Endothelial cell of umbilical vein (primary cell): ENCODE measurements at regions not wholly inside any gene's neighbourhood (a gene's known extent, or its start where the extent isn't known, plus 50 kb on each side); places are given as distances from the start of the nearest gene placed in this dataset.

Experiments
- BruUV-seq: library from RNA; stranded (reverse); fragments of 400-500 nt; replicated peaks from 2 replicates; lab custom pipeline; 2021; lab: Mats Ljungman, UMichigan
- CTCF ChIA-PET: fragments of 300-600, 350-600 bp; sonication (Branson Sonifier 250); formaldehyde crosslinking; loops from one replicate; lab custom pipeline; 2021; ENCODE audit warnings: antibody characterized with exemption, inconsistent platforms; lab: Charles Lee
- POLR2A ChIA-PET: fragments of 300-600, 350-600 bp; sonication (Branson Sonifier 250); formaldehyde crosslinking; loops from one replicate; lab custom pipeline; 2021; ENCODE audit warnings: antibody characterized with exemption, inconsistent platforms; lab: Charles Lee
- DNase-seq: peaks from one replicate; pipeline ENCODE4 v3.0.0-alpha.2; 2011; ENCODE audit warnings: low read depth, low spot score
- FAIRE-seq: peaks from 2 replicates; lab custom pipeline; 2011; peaks lifted over from hg19 to GRCh38; lab: Jason Lieb, UNC
- H2AFZ ChIP-seq: 2 replicates; pipeline ENCODE4 v1.6.0; 2012; ENCODE audit warnings: low read depth, low read length, control low read depth, inconsistent platforms
- H3K27ac ChIP-seq: 2 replicates; pipeline ENCODE4 v1.5.1; 2011; ENCODE audit warnings: low read depth, mild to moderate bottlenecking, control low read depth, low read length, moderate library complexity; ENCODE audit not compliant: insufficient read depth
- H3K27me3 ChIP-seq, 2 experiments: 2 replicates each; pipeline versions ENCODE4 v1.6.0 to v1.6.1; 2011; ENCODE audit warnings: low read length in 2 of 2, mixed read lengths in 1 of 2; ENCODE audit not compliant: control insufficient read depth in 2 of 2, insufficient read depth in 2 of 2
- H3K36me3 ChIP-seq, 2 experiments: 2 replicates in 1 of 2; 3 replicates in 1 of 2; pipeline ENCODE4 v1.5.1; 2011; ENCODE audit warnings: low read length in 2 of 2, mild to moderate bottlenecking in 1 of 2, moderate library complexity in 1 of 2; ENCODE audit not compliant: control insufficient read depth in 2 of 2, insufficient read depth in 2 of 2; ENCODE audit errors: extremely low read depth in 1 of 2
- H3K4me1 ChIP-seq: 3 replicates; pipeline ENCODE4 v1.5.1; 2011; ENCODE audit warnings: mild to moderate bottlenecking, low read length; ENCODE audit not compliant: control insufficient read depth, insufficient read depth; ENCODE audit errors: extremely low read depth
- H3K4me2 ChIP-seq: 2 replicates; pipeline ENCODE4 v1.6.1; 2011; ENCODE audit warnings: low read length, control low read depth, mixed read lengths; ENCODE audit not compliant: insufficient read depth
- H3K4me3 ChIP-seq, 3 experiments: fragments of 200-600 bp in 1 of 3; sonication (generic), shearing (Covaris generic) in 1 of 3; replicated peaks in 1 of 3; 2 replicates each; pipeline ENCODE4 v1.5.1; 2011 to 2016; ENCODE audit warnings: control low read depth in 3 of 3, low read length in 3 of 3, mild to moderate bottlenecking in 2 of 3, inconsistent platforms in 1 of 3, low read depth in 1 of 3, moderate library complexity in 1 of 3; ENCODE audit not compliant: insufficient read depth in 1 of 3
- H3K79me2 ChIP-seq: 2 replicates; pipeline ENCODE4 v1.6.0; 2012; ENCODE audit warnings: low read length, inconsistent platforms; ENCODE audit not compliant: control insufficient read depth, insufficient read depth
- H3K9ac ChIP-seq: replicated peaks from 2 replicates; pipeline ENCODE3; 2011; ENCODE audit warnings: low read length, control low read depth; ENCODE audit not compliant: insufficient read depth; ENCODE audit errors: extremely low read depth
- H3K9me1 ChIP-seq: replicated peaks from 3 replicates; pipeline ENCODE4 v1.6.0; 2011; ENCODE audit warnings: mild to moderate bottlenecking, low read length; ENCODE audit not compliant: control insufficient read depth, insufficient read depth; ENCODE audit errors: extremely low read depth
- H3K9me3 ChIP-seq: replicated peaks from 2 replicates; pipeline ENCODE4 v1.5.1; 2012; ENCODE audit warnings: low read length, inconsistent platforms; ENCODE audit not compliant: control insufficient read depth, insufficient read depth
- H4K20me1 ChIP-seq: replicated peaks from 2 replicates; pipeline ENCODE3; 2011; ENCODE audit warnings: mild to moderate bottlenecking, low read length; ENCODE audit not compliant: control insufficient read depth, insufficient read depth; ENCODE audit errors: extremely low read depth
- CTCF ChIP-seq, 2 donors: IDR thresholded peaks; 1 replicate in 1 of 2; 2 replicates in 1 of 2; pipeline ENCODE4 v1.5.1; 2011; ENCODE audit warnings: low read length in 2 of 2, mild to moderate bottlenecking in 2 of 2, moderate library complexity in 2 of 2, control low read depth in 1 of 2, inconsistent platforms in 1 of 2, low read depth in 1 of 2; ENCODE audit not compliant: insufficient read depth in 1 of 2; ENCODE audit errors: extremely low read depth in 1 of 2
- EZH2 ChIP-seq: IDR thresholded peaks from 2 replicates; pipeline ENCODE4 v1.6.1; 2012; ENCODE audit warnings: borderline replicate concordance, low read depth, mild to moderate bottlenecking, moderate library complexity, low read length, inconsistent platforms; ENCODE audit not compliant: severe bottlenecking
- FOS ChIP-seq: IDR thresholded peaks from 2 replicates; pipeline ENCODE4 v1.6.1; 2011; ENCODE audit warnings: mild to moderate bottlenecking, low read length, moderate library complexity, borderline replicate concordance; ENCODE audit not compliant: insufficient read depth
- GATA2 ChIP-seq: IDR thresholded peaks from 2 replicates; pipeline ENCODE4 v1.7.0; 2011; ENCODE audit warnings: low read depth, mild to moderate bottlenecking, moderate library complexity, mixed read lengths, low read length; ENCODE audit not compliant: insufficient read length, insufficient read depth
- JUN ChIP-seq: IDR thresholded peaks from 2 replicates; pipeline ENCODE4 v1.6.1; 2011; ENCODE audit warnings: borderline replicate concordance, low read depth; ENCODE audit not compliant: insufficient read length, insufficient read depth
- MYC ChIP-seq: IDR thresholded peaks from one replicate; pipeline ENCODE4 v1.6.1; 2011; ENCODE audit warnings: mild to moderate bottlenecking, low read depth, low read length
- POLR2A ChIP-seq: IDR thresholded peaks from 2 replicates; pipeline ENCODE4 v1.6.1; 2012; ENCODE audit warnings: low read depth, mild to moderate bottlenecking, control low read depth, low read length
- POLR2AphosphoS5 ChIP-seq: IDR thresholded peaks from 2 replicates; pipeline ENCODE4 v1.6.1; 2012; ENCODE audit warnings: low read depth, mild to moderate bottlenecking, control low read depth, low read length, moderate library complexity; ENCODE audit not compliant: insufficient read depth
- dilution Hi-C: fragments of 300-500 bp; cut with MboI; formaldehyde crosslinking; loops from one replicate; pipeline ENCODE4 v1.15.0; 2019; ENCODE audit warnings: low sequenced_read_pairs; ENCODE audit not compliant: extremely low pct_ligation_motif_present
- intact Hi-C: fragments of 100-400 bp; cut with micrococcal nuclease; formaldehyde crosslinking; loops from one replicate; pipeline ENCODE4 v1.10.0; 2022
- TF ChIP-seq, protein P1 (sequence below): IDR thresholded peaks from 2 replicates; pipeline ENCODE4 v1.6.1; 2011; ENCODE audit not compliant: insufficient read depth, insufficient read length

GRCh38 chr13:42377640-42378382 is 105.9 kb downstream of the AKAP11 start:
- intact Hi-C loops: no loop called here
- no peak for FAIRE-seq

GRCh38 chr13:42378383-42378780 is 106.4 kb downstream of the AKAP11 start:
- ChIA-PET POLR2A (no interaction called here), CTCF (interaction anchor here (1.0 kb wide), 1 partner anchor 11 kb away, joined by 3 read pairs; no protein-coding TSS in a partner anchor)
- H3K9me3 ChIP-seq: no peaks in the 10 kb centered on the region
- no peak for TF ChIP-seq JUN
- no peak for TF ChIP-seq CTCF (IDR thresholded peaks at IDR 0.05; ENCODE audit: extremely low read depth in 1 of 2, insufficient read depth in 1 of 2, low read depth in 1 of 2, low read length in 2 of 2)
- TF ChIP-seq EZH2: no peak
- TF ChIP-seq POLR2AphosphoS5: no peak
- TF ChIP-seq, protein P1, sequence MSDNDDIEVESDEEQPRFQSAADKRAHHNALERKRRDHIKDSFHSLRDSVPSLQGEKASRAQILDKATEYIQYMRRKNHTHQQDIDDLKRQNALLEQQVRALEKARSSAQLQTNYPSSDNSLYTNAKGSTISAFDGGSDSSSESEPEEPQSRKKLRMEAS: no peak
- TF ChIP-seq POLR2A: no peak
- no peak for TF ChIP-seq MYC
- TF ChIP-seq GATA2: no peak
- no peaks in the 10 kb centered on the region for H3K9me1 ChIP-seq
- dilution Hi-C loops (no loop called here), intact Hi-C loops (no loop called here)
- H3K4me1 ChIP-seq: no peaks in the 10 kb centered on the region
- no peak overlapping the region for H3K4me3 ChIP-seq
- H3K27ac ChIP-seq: no peak overlapping the region
- FAIRE-seq (no peak), DNase-seq (no peak)
- peaks cover 0 to 7% of the 10 kb centered on the region in 2 experiments for H3K27me3 ChIP-seq
- no peak overlapping the region for H2AFZ ChIP-seq
- BruUV-seq: no TSS peak
- H3K4me2 ChIP-seq: no peak overlapping the region
- no peaks in the 10 kb centered on the region for H3K36me3 ChIP-seq
- H3K79me2 ChIP-seq: no peaks in the 10 kb centered on the region
- H3K9ac ChIP-seq: no peak overlapping the region
- H4K20me1 ChIP-seq: no peaks in the 10 kb centered on the region

More at GRCh38 chr13:42377640-42378382, 105.9 kb downstream of the AKAP11 start:
- Histone ChIP-seq H3K4me1 (no peaks in the 10 kb centered on the region), H3K27ac (no peak overlapping the region), H3K79me2 (no peaks in the 10 kb centered on the region), H3K27me3 (peaks cover 0 to 7% of the 10 kb centered on the region in 2 experiments), H3K4me2 (no peak overlapping the region), H3K9me3 (no peaks in the 10 kb centered on the region), H3K4me3 (no peak overlapping the region), H3K36me3 (no peaks in the 10 kb centered on the region), H2AFZ (no peak overlapping the region), H3K9ac (no peak overlapping the region), H4K20me1 (no peaks in the 10 kb centered on the region), H3K9me1 (no peaks in the 10 kb centered on the region)
- BruUV-seq: no TSS peak
- TF ChIP-seq POLR2A (no peak), POLR2AphosphoS5 (no peak), GATA2 (no peak), JUN (no peak), EZH2 (no peak), FOS (no peak)
- TF ChIP-seq, protein P1: no peak
- dilution Hi-C loops: no loop called here
- ChIA-PET POLR2A (no interaction called here), CTCF (interaction anchor here (1.0 kb wide), 1 partner anchor 12 kb away, joined by 3 read pairs; no protein-coding TSS in a partner anchor)
- DNase-seq: no peak
